HL-60 (cell line): ENCODE measurements at regions not wholly inside any gene's neighbourhood (a gene's known extent, or its start where the extent isn't known, plus 50 kb on each side); places are given as distances from the start of the nearest gene placed in this dataset.

Experiments
- GABPA ChIP-seq: IDR thresholded peaks from 2 replicates; pipeline ENCODE4 v1.6.1; 2012; ENCODE audit warnings: low read depth
- POLR2AphosphoS5 ChIP-seq: IDR thresholded peaks from 2 replicates; pipeline ENCODE4 v1.6.1; 2012; ENCODE audit warnings: low read depth
- SPI1 ChIP-seq: IDR thresholded peaks from 2 replicates; pipeline ENCODE4 v1.6.1; 2012; ENCODE audit warnings: low read depth, mild to moderate bottlenecking, borderline replicate concordance
- TF ChIP-seq, protein P1 (sequence below): IDR thresholded peaks from one replicate; pipeline ENCODE4 v1.5.1; 2011; ENCODE audit warnings: low read length, control low read depth, inconsistent platforms; ENCODE audit not compliant: insufficient read depth
- TF ChIP-seq, protein P2 (sequence below): IDR thresholded peaks from 2 replicates; pipeline ENCODE4 v1.6.1; 2012; ENCODE audit warnings: low read depth; ENCODE audit not compliant: insufficient replicate concordance

DNA sequence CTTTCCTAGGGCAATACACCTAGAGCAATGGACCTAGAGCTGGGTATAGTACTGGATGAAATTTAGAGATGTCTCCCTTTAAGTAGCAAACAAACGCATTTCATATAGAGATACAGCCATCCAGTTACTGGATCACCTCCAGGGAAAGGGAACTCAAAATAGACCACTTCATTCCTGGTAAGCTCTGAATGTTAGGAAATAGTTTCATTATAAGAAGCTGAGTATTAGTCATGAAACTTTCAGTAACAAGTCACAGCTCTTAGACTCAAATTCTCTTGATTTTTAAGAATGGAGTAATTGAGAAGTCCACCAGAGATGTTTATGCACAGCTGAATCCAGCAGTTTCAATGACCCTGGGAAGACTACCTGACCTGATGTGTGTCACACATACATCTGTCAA is 221.9 kb downstream of the FAM76B start:
- TF ChIP-seq, protein P1, sequence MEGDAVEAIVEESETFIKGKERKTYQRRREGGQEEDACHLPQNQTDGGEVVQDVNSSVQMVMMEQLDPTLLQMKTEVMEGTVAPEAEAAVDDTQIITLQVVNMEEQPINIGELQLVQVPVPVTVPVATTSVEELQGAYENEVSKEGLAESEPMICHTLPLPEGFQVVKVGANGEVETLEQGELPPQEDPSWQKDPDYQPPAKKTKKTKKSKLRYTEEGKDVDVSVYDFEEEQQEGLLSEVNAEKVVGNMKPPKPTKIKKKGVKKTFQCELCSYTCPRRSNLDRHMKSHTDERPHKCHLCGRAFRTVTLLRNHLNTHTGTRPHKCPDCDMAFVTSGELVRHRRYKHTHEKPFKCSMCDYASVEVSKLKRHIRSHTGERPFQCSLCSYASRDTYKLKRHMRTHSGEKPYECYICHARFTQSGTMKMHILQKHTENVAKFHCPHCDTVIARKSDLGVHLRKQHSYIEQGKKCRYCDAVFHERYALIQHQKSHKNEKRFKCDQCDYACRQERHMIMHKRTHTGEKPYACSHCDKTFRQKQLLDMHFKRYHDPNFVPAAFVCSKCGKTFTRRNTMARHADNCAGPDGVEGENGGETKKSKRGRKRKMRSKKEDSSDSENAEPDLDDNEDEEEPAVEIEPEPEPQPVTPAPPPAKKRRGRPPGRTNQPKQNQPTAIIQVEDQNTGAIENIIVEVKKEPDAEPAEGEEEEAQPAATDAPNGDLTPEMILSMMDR = no peak
- no peak for TF ChIP-seq POLR2AphosphoS5
- TF ChIP-seq, protein P2, sequence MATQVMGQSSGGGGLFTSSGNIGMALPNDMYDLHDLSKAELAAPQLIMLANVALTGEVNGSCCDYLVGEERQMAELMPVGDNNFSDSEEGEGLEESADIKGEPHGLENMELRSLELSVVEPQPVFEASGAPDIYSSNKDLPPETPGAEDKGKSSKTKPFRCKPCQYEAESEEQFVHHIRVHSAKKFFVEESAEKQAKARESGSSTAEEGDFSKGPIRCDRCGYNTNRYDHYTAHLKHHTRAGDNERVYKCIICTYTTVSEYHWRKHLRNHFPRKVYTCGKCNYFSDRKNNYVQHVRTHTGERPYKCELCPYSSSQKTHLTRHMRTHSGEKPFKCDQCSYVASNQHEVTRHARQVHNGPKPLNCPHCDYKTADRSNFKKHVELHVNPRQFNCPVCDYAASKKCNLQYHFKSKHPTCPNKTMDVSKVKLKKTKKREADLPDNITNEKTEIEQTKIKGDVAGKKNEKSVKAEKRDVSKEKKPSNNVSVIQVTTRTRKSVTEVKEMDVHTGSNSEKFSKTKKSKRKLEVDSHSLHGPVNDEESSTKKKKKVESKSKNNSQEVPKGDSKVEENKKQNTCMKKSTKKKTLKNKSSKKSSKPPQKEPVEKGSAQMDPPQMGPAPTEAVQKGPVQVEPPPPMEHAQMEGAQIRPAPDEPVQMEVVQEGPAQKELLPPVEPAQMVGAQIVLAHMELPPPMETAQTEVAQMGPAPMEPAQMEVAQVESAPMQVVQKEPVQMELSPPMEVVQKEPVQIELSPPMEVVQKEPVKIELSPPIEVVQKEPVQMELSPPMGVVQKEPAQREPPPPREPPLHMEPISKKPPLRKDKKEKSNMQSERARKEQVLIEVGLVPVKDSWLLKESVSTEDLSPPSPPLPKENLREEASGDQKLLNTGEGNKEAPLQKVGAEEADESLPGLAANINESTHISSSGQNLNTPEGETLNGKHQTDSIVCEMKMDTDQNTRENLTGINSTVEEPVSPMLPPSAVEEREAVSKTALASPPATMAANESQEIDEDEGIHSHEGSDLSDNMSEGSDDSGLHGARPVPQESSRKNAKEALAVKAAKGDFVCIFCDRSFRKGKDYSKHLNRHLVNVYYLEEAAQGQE = no peak
- no peak for TF ChIP-seq GABPA
- TF ChIP-seq SPI1 = no peak
